ENCODE measurements at regions not wholly inside any gene's neighbourhood (a gene's known extent, or its start where the extent isn't known, plus 50 kb on each side); places are given as distances from the start of the nearest gene placed in this dataset.

GRCh38 chr1:82455342-82455741 is 654.6 kb downstream of the ADGRL2 start:
- TF ChIP-seq TAF1 (IDR thresholded peaks at IDR 0.05; ENCODE audit: borderline replicate concordance, insufficient read depth, low read length) (no peak), POLR2AphosphoS5 (IDR thresholded peaks at IDR 0.05; ENCODE audit: low read depth, low read length) (no peak)
